ENCODE measurements at regions not wholly inside any gene's neighbourhood (a gene's known extent, or its start where the extent isn't known, plus 50 kb on each side); places are given as distances from the start of the nearest gene placed in this dataset.
"Not testable (repeated sequence)": the region's sequence is repeated elsewhere in the genome, so short reads cannot be mapped to it uniquely, and the experiment has no call there.

GRCh38 chr10:52604131-52604530, 168.5 kb downstream of the MBL2 start:
- DNase-seq (ENCODE audit: low spot score), result not testable (repeated sequence)

- DNase-seq (ENCODE audit: low spot score), result no peak
Measured at GRCh38 chr10:52609071-52609470, 163.5 kb downstream of the MBL2 start.

GRCh38 chr10:52609626-52610240, 162.9 kb downstream of the MBL2 start:
- no peak for DNase-seq (ENCODE audit: low spot score)

- DNase-seq (ENCODE audit: low spot score), result no peak
Measured at GRCh38 chr10:52615331-52615730, 157.3 kb downstream of the MBL2 start.

GRCh38 chr10:52615756-52616394, 156.7 kb downstream of the MBL2 start:
- no peak for DNase-seq (ENCODE audit: low spot score)

- DNase-seq (ENCODE audit: low spot score), result no peak
Measured at GRCh38 chr10:52616395-52616764, 156.2 kb downstream of the MBL2 start.

GRCh38 chr10:52617346-52617745, 155.2 kb downstream of the MBL2 start:
- no peak for DNase-seq (ENCODE audit: low spot score)

- DNase-seq (ENCODE audit: low spot score), result no peak
Measured at GRCh38 chr10:52619052-52619451, 153.5 kb downstream of the MBL2 start.

GRCh38 chr10:52621635-52622079, 150.9 kb downstream of the MBL2 start:
- no peak for DNase-seq (ENCODE audit: low spot score)

GRCh38 chr10:52623761-52624160, 148.8 kb downstream of the MBL2 start:
- no peak for DNase-seq (ENCODE audit: low spot score)

- no peak for DNase-seq (ENCODE audit: low spot score)
Measured at GRCh38 chr10:52627279-52627678, 145.3 kb downstream of the MBL2 start.

GRCh38 chr10:52631146-52631545, 141.4 kb downstream of the MBL2 start:
- DNase-seq (ENCODE audit: low spot score), result no peak

GRCh38 chr10:52631648-52632047, 140.9 kb downstream of the MBL2 start:
- no peak for DNase-seq (ENCODE audit: low spot score)

- DNase-seq (ENCODE audit: low spot score), result no peak
Measured at GRCh38 chr10:52632591-52632990, 140.0 kb downstream of the MBL2 start.

- DNase-seq (ENCODE audit: low spot score), result no peak
Measured at GRCh38 chr10:52633266-52633665, 139.3 kb downstream of the MBL2 start.

GRCh38 chr10:52635651-52636050, 136.9 kb downstream of the MBL2 start:
- no peak for DNase-seq (ENCODE audit: low spot score)

GRCh38 chr10:52636874-52637273, 135.7 kb downstream of the MBL2 start:
- DNase-seq (ENCODE audit: low spot score), result no peak

- no peak for DNase-seq (ENCODE audit: low spot score)
Measured at GRCh38 chr10:52637592-52637991, 135.0 kb downstream of the MBL2 start.

- DNase-seq (ENCODE audit: low spot score), result no peak
Measured at GRCh38 chr10:52639652-52640051, 132.9 kb downstream of the MBL2 start.

GRCh38 chr10:52642208-52642607, 130.4 kb downstream of the MBL2 start:
- no peak for DNase-seq (ENCODE audit: low spot score)

- peak; percentile 55 for DNase-seq (ENCODE audit: low spot score)
Measured at GRCh38 chr10:52644373-52645186, 128.0 kb downstream of the MBL2 start.

GRCh38 chr10:52645187-52645758, 127.3 kb downstream of the MBL2 start:
- no peak for DNase-seq (ENCODE audit: low spot score)

GRCh38 chr10:52649511-52649910, 123.1 kb downstream of the MBL2 start:
- DNase-seq (ENCODE audit: low spot score), result no peak
